Trophoblast cell (in vitro differentiated cells and primary cell): ENCODE measurements at regions not wholly inside any gene's neighbourhood (a gene's known extent, or its start where the extent isn't known, plus 50 kb on each side); places are given as distances from the start of the nearest gene placed in this dataset.

ENCODE experiments used
- DNase-seq, 2 donors: peaks; one replicate each; pipeline ENCODE4 v3.0.0-alpha.2; 2016
- H2AFZ ChIP-seq: 2 replicates; pipeline ENCODE4 v1.6.1; 2013; ENCODE audit warnings: low read length, moderate library complexity, mild to moderate bottlenecking; ENCODE audit not compliant: insufficient read depth, poor library complexity
- H2AK5ac ChIP-seq: 2 replicates; pipeline ENCODE4 v1.6.1; 2013; ENCODE audit warnings: mild to moderate bottlenecking, low read length
- H2BK120ac ChIP-seq: 2 replicates; pipeline ENCODE4 v1.6.1; 2013; ENCODE audit warnings: low read length, mild to moderate bottlenecking, moderate library complexity; ENCODE audit not compliant: insufficient read depth, poor library complexity
- H2BK12ac ChIP-seq: 2 replicates; pipeline ENCODE4 v1.6.1; 2013; ENCODE audit warnings: mild to moderate bottlenecking, low read length, moderate library complexity
- H2BK5ac ChIP-seq: 2 replicates; pipeline ENCODE4 v1.6.1; 2013; ENCODE audit warnings: low read length, low read depth, moderate library complexity, mild to moderate bottlenecking; ENCODE audit not compliant: poor library complexity
- H3K14ac ChIP-seq: 2 replicates; pipeline ENCODE4 v1.6.1; 2013; ENCODE audit warnings: mild to moderate bottlenecking, low read length
- H3K18ac ChIP-seq: 2 replicates; pipeline ENCODE4 v1.6.1; 2013; ENCODE audit warnings: mild to moderate bottlenecking, low read length
- H3K23ac ChIP-seq: 2 replicates; pipeline ENCODE4 v1.6.1; 2013; ENCODE audit warnings: low read length
- H3K27ac ChIP-seq: 2 replicates; pipeline ENCODE4 v1.5.1; 2013; ENCODE audit warnings: low read depth, mild to moderate bottlenecking, inconsistent platforms, low read length, moderate library complexity
- H3K27me3 ChIP-seq: 2 replicates; pipeline ENCODE4 v1.6.1; 2013; ENCODE audit warnings: inconsistent platforms, mild to moderate bottlenecking, low read length, moderate library complexity; ENCODE audit not compliant: insufficient read depth
- H3K36me3 ChIP-seq, 2 experiments: 1 replicate in 1 of 2; 2 replicates in 1 of 2; pipeline ENCODE4 v1.6.1; 2013; ENCODE audit warnings: low read length in 2 of 2, mild to moderate bottlenecking in 2 of 2, moderate library complexity in 1 of 2; ENCODE audit not compliant: insufficient read depth in 2 of 2, control insufficient read depth in 1 of 2
- H3K4ac ChIP-seq: 2 replicates; pipeline ENCODE4 v1.6.1; 2013; ENCODE audit warnings: low read depth, mild to moderate bottlenecking, low read length, moderate library complexity
- H3K4me1 ChIP-seq, 2 experiments: 1 replicate in 1 of 2; 2 replicates in 1 of 2; pipeline ENCODE4 v1.6.1; 2013; ENCODE audit warnings: low read length in 2 of 2, mild to moderate bottlenecking in 2 of 2, moderate library complexity in 1 of 2; ENCODE audit not compliant: insufficient read depth in 2 of 2, control insufficient read depth in 1 of 2
- H3K4me2 ChIP-seq: 2 replicates; pipeline ENCODE4 v1.6.1; 2013; ENCODE audit warnings: inconsistent platforms, mild to moderate bottlenecking, low read length, moderate library complexity
- H3K4me3 ChIP-seq: 2 replicates; pipeline ENCODE4 v1.5.1; 2013; ENCODE audit warnings: mild to moderate bottlenecking, low read depth, low read length, inconsistent platforms
- H3K79me1 ChIP-seq: one replicate; pipeline ENCODE4 v1.6.1; 2013; ENCODE audit warnings: low read length
- H3K79me2 ChIP-seq: 2 replicates; pipeline ENCODE4 v1.6.1; 2013; ENCODE audit warnings: low read length, mild to moderate bottlenecking; ENCODE audit not compliant: control insufficient read depth, insufficient read depth, poor library complexity
- H3K9ac ChIP-seq: 2 replicates; pipeline ENCODE4 v1.6.1; 2013; ENCODE audit warnings: mild to moderate bottlenecking, low read length
- H3K9me3 ChIP-seq: 2 replicates; pipeline ENCODE4 v1.6.1; 2013; ENCODE audit warnings: low read depth, mild to moderate bottlenecking, control low read depth, inconsistent platforms, low read length; ENCODE audit not compliant: insufficient read depth
- H4K12ac ChIP-seq: 2 replicates; pipeline ENCODE4 v1.6.1; 2013; ENCODE audit warnings: low read depth, mild to moderate bottlenecking, low read length, moderate library complexity
- H4K8ac ChIP-seq: 2 replicates; pipeline ENCODE4 v1.6.1; 2013; ENCODE audit warnings: low read depth, mild to moderate bottlenecking, low read length, moderate library complexity
- H4K91ac ChIP-seq: one replicate; pipeline ENCODE4 v1.6.1; 2013; ENCODE audit warnings: low read depth, mild to moderate bottlenecking, low read length, moderate library complexity
- WGBS: extraction: QIAGEN DNeasy Blood & Tissue Kit; methylation state at CpG from one replicate; pipeline ENCODE4 v1.1.7; 2013; ENCODE audit warnings: missing lambda C conversion rate; ENCODE audit not compliant: insufficient read length, insufficient coverage; ENCODE audit errors: extremely low coverage; 5-methylcytosine and 5-hydroxymethylcytosine counted together

- H3K9ac ChIP-seq = no peak overlapping the region
- peak overlapping the region; percentile 100 for H2BK12ac ChIP-seq
- DNase-seq = no peak
- H4K8ac ChIP-seq = no peak overlapping the region
- no CpG with 5 or more reads among the region's 3 CpGs for WGBS
- H2AFZ ChIP-seq = peak overlapping the region; percentile 35
- H2AK5ac ChIP-seq = peak overlapping the region; percentile 9
- H3K27ac ChIP-seq = peak overlapping the region; percentile 89
- H3K18ac ChIP-seq = no peak overlapping the region
- H2BK120ac ChIP-seq = peak overlapping the region; percentile 91
- H3K27me3 ChIP-seq = no peaks in the 10 kb centered on the region
- H4K12ac ChIP-seq = no peak overlapping the region
- no peak overlapping the region for H3K4me3 ChIP-seq
- peaks cover 20% of the 10 kb centered on the region for H3K79me1 ChIP-seq
- peak overlapping the region; percentile 72 for H2BK5ac ChIP-seq
- no peaks in the 10 kb centered on the region for H3K36me3 ChIP-seq
- H3K23ac ChIP-seq = no peak overlapping the region
- H4K91ac ChIP-seq = peak overlapping the region; percentile 81
- no peaks in the 10 kb centered on the region for H3K9me3 ChIP-seq
- H3K79me2 ChIP-seq = peaks cover 2% of the 10 kb centered on the region
- H3K4me1 ChIP-seq = peaks cover 8 to 12% of the 10 kb centered on the region in 2 experiments
- no peak overlapping the region for H3K4me2 ChIP-seq
- H3K14ac ChIP-seq = peak overlapping the region; percentile 53
- H3K4ac ChIP-seq = peak overlapping the region; percentile 58
Observed at GRCh38 chr1:218584418-218585155, 239.5 kb downstream of the TGFB2 start.

DNA sequence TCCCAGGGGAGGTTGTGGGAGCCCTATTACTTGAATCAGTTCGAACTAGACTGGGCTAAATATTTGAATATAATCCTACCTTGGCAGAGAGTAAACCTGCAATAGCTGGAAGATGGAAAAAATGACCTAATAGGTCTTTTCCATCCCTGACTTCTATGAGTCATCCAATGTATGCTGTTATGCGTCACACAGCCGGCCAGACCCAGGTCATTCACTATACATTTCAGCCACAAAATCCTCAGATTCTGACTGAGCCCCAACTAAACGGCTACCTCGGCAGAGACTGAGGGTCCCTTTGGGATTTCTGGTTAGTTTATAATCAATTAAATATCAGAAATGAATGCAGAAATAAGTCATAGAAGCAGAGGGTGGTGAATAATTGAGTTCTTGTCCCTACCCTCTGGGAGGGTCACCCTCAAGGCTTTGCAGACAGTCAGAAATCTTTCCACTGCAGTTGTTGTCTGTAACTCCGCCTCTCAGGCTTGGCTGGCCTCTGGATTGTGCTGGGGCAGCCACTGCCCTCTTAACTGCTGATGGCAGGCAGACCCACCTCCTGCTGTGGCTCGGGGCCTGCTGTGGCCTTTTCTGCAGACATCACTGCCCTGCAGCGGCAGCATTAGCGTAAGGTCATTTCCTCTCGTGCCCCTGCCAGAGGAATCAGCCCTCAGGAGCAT lies 240.5 kb downstream of the TGFB2 start:
- Histone ChIP-seq H3K9me3 (no peaks in the 10 kb centered on the region), H3K23ac (no peak overlapping the region), H3K4me1 (peaks cover 8 to 12% of the 10 kb centered on the region in 2 experiments), H2BK12ac (no peak overlapping the region), H3K27me3 (no peaks in the 10 kb centered on the region), H3K4me2 (peak overlapping the region; percentile 40), H3K79me1 (peaks cover 21% of the 10 kb centered on the region), H4K12ac (no peak overlapping the region), H4K8ac (no peak overlapping the region), H4K91ac (peak overlapping the region; percentile 3), H2AFZ (no peak overlapping the region), H2AK5ac (no peak overlapping the region), H3K27ac (peak overlapping the region; percentile 89), H3K4me3 (no peak overlapping the region), H3K36me3 (no peaks in the 10 kb centered on the region), H2BK5ac (peak overlapping the region; percentile 74), H3K9ac (no peak overlapping the region), H3K18ac (no peak overlapping the region), H3K79me2 (peaks cover 2% of the 10 kb centered on the region), H3K4ac (no peak overlapping the region), H2BK120ac (peak overlapping the region; percentile 68), H3K14ac (no peak overlapping the region)
- peak in 1 of 2 donors; percentile 54 for DNase-seq
- no CpG with 5 or more reads among the region's 10 CpGs for WGBS

DNA sequence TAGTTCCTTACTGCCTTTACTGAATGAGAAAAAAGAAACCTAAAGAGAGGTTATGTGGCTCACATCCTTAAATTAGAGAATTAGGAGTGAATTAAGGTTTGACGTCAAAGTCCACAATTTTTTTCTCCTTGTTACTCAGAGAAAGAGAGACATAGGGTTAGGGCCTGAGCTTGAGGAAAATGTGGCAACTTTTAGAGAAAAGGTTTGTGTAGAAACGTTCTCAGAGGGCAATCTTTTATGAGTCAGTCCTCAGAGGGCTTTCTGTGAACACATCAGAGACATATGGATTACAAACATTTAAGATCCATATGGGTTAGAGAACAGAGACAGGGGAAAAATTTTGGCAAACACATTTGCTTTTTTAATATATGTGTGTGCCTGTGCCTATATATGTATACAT lies 242.8 kb downstream of the TGFB2 start:
- H3K14ac ChIP-seq = no peak overlapping the region
- peaks cover 2% of the 10 kb centered on the region for H3K79me2 ChIP-seq
- no peak overlapping the region for H2BK120ac ChIP-seq
- H2BK5ac ChIP-seq = no peak overlapping the region
- H3K4me2 ChIP-seq = no peak overlapping the region
- H4K12ac ChIP-seq = no peak overlapping the region
- no peak overlapping the region for H2AFZ ChIP-seq
- peaks cover 24% of the 10 kb centered on the region for H3K79me1 ChIP-seq
- peaks cover 8 to 12% of the 10 kb centered on the region in 2 experiments for H3K4me1 ChIP-seq
- H2BK12ac ChIP-seq = no peak overlapping the region
- H3K23ac ChIP-seq = no peak overlapping the region
- no peaks in the 10 kb centered on the region for H3K36me3 ChIP-seq
- no peak overlapping the region for H3K27ac ChIP-seq
- no peak overlapping the region for H3K4ac ChIP-seq
- no CpG with 5 or more reads among the region's 2 CpGs for WGBS
- no peak overlapping the region for H2AK5ac ChIP-seq
- H3K18ac ChIP-seq = no peak overlapping the region
- H3K9ac ChIP-seq = no peak overlapping the region
- H3K4me3 ChIP-seq = no peak overlapping the region
- DNase-seq = no peak
- no peak overlapping the region for H4K91ac ChIP-seq
- no peaks in the 10 kb centered on the region for H3K27me3 ChIP-seq
- no peak overlapping the region for H4K8ac ChIP-seq
- H3K9me3 ChIP-seq = no peaks in the 10 kb centered on the region

DNA sequence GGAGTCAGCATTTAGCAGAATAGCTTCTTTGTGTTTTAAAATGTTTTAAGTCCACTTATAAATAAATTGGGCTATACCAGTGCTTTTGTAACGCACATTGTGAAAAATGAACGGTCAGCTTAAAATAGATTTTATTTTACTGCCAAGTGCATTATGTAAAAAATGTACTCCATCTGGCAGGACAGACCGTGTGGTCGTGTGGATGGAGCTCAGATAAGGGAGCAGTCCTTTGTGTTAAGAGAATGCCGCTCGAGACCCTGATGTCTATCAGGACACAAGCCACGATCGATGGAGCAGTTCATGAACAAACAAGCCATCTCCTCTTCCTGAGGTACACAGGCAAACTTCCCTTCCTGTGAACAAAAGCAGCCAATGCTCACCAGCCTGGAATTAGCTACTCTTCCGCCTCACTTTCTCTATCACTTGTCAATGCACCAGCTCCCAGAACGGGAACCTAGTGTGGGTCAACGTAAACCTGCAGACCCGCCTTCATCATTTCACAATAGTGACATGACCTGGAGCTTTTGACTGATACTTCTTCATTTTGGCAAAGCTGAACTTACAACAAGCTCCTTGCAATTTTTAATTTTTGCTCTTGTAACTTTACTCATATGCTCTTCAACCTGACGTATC lies 243.5 kb downstream of the TGFB2 start:
- Histone ChIP-seq H3K14ac (no peak overlapping the region), H4K12ac (no peak overlapping the region), H3K36me3 (no peaks in the 10 kb centered on the region), H4K91ac (peak overlapping the region; percentile 39), H3K4me1 (peaks cover 8 to 12% of the 10 kb centered on the region in 2 experiments), H3K79me2 (peaks cover 2% of the 10 kb centered on the region), H3K79me1 (peaks cover 24% of the 10 kb centered on the region), H2BK5ac (no peak overlapping the region), H3K27ac (no peak overlapping the region), H4K8ac (peak overlapping the region; percentile 61), H2AK5ac (peak overlapping the region; percentile 26), H3K9me3 (no peaks in the 10 kb centered on the region), H3K23ac (no peak overlapping the region), H3K27me3 (no peaks in the 10 kb centered on the region), H3K4me2 (no peak overlapping the region), H3K4me3 (no peak overlapping the region), H3K4ac (no peak overlapping the region), H2BK12ac (peak overlapping the region; percentile 19), H2BK120ac (peak overlapping the region; percentile 72), H3K9ac (no peak overlapping the region), H2AFZ (peak overlapping the region; percentile 45), H3K18ac (no peak overlapping the region)
- WGBS = 100% methylated on average over 1 of the region's 13 CpGs
- no peak for DNase-seq
